ENCODE measurements at regions not wholly inside any gene's neighbourhood (a gene's known extent, or its start where the extent isn't known, plus 50 kb on each side); places are given as distances from the start of the nearest gene placed in this dataset.

DNA sequence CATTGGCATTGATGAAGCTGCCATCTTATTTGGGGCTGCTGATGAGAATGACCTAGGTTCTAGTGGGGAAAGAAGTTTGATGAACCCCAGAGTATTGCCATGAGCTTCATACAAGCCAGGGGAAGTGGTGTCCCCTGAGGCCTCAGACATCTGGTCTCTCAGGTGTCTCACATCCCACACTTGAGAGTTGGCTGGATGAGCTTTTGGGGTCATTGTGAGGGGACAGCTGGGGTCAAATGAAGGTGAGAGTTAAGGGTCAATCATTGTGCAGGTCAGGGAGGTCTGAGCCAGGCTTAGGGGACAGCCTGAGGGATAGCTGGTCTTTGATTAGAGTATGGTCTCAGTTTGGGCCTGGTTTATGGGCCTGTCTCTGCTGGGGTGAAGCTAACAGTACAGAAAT is 336.5 kb downstream of the CYP26B1 start:
- TF ChIP-seq, protein P1, sequence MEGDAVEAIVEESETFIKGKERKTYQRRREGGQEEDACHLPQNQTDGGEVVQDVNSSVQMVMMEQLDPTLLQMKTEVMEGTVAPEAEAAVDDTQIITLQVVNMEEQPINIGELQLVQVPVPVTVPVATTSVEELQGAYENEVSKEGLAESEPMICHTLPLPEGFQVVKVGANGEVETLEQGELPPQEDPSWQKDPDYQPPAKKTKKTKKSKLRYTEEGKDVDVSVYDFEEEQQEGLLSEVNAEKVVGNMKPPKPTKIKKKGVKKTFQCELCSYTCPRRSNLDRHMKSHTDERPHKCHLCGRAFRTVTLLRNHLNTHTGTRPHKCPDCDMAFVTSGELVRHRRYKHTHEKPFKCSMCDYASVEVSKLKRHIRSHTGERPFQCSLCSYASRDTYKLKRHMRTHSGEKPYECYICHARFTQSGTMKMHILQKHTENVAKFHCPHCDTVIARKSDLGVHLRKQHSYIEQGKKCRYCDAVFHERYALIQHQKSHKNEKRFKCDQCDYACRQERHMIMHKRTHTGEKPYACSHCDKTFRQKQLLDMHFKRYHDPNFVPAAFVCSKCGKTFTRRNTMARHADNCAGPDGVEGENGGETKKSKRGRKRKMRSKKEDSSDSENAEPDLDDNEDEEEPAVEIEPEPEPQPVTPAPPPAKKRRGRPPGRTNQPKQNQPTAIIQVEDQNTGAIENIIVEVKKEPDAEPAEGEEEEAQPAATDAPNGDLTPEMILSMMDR (IDR thresholded peaks at IDR 0.05), result no peak
- no peak for TF ChIP-seq POLR2A (IDR thresholded peaks at IDR 0.05)

All from Peyer's patch (tissue), 4 donors.